IMR-90 (cell line): ENCODE measurements at regions not wholly inside any gene's neighbourhood (a gene's known extent, or its start where the extent isn't known, plus 50 kb on each side); places are given as distances from the start of the nearest gene placed in this dataset.
"Not testable (repeated sequence)": the region's sequence is repeated elsewhere in the genome, so short reads cannot be mapped to it uniquely, and the experiment has no call there.

Experiments used
- ATAC-seq: fragments of 200-7000 bp; cut with Tn5 transposase; 2 replicates; pipeline ENCODE4 v1.9.1; 2020; ENCODE audit warnings: low read depth, mild to moderate bottlenecking, moderate library complexity
- BruUV-seq: library from RNA; stranded (reverse); fragments of 400-500 nt; replicated peaks from 2 replicates; lab custom pipeline; 2021; lab: Mats Ljungman, UMichigan
- CTCF ChIA-PET: fragments of 300-600 bp; formaldehyde crosslinking; extraction: SDS; loops from one replicate; lab custom pipeline; 2021; ENCODE audit warnings: antibody characterized with exemption; lab: Yijun Ruan, JAX
- POLR2A ChIA-PET: fragments of 300-600 bp; sonication (Branson Sonifier 250); formaldehyde crosslinking; loops from one replicate; lab custom pipeline; 2022; ENCODE audit warnings: antibody characterized with exemption; ENCODE audit not compliant: unreplicated experiment; lab: Charles Lee
- DNase-seq: peaks from one replicate; pipeline ENCODE4 v3.0.0; 2013
- H2AFZ ChIP-seq: replicated peaks from 2 replicates; pipeline ENCODE3; 2013; ENCODE audit warnings: low read length, mild to moderate bottlenecking; ENCODE audit not compliant: poor library complexity
- H2AK5ac ChIP-seq: 2 replicates; pipeline ENCODE4 v1.6.1; 2013; ENCODE audit warnings: low read depth, low read length, inconsistent platforms
- H2AK9ac ChIP-seq: replicated peaks from 2 replicates; pipeline ENCODE3; 2013; ENCODE audit warnings: mild to moderate bottlenecking, low read depth, low read length, moderate library complexity; ENCODE audit not compliant: poor library complexity
- H2BK120ac ChIP-seq: 2 replicates; pipeline ENCODE4 v1.6.1; 2013; ENCODE audit warnings: low read depth, low read length, inconsistent platforms
- H2BK15ac ChIP-seq: 3 replicates; pipeline ENCODE4 v1.6.1; 2013; ENCODE audit warnings: low read depth, low read length, inconsistent platforms
- H2BK20ac ChIP-seq: 2 replicates; pipeline ENCODE4 v1.6.1; 2013; ENCODE audit warnings: low read depth, mild to moderate bottlenecking, inconsistent platforms, low read length, moderate library complexity
- H2BK5ac ChIP-seq: 2 replicates; pipeline ENCODE4 v1.6.1; 2013; ENCODE audit warnings: mild to moderate bottlenecking, low read depth, low read length, inconsistent platforms; ENCODE audit not compliant: poor library complexity, severe bottlenecking
- H3K14ac ChIP-seq: replicated peaks from 2 replicates; pipeline ENCODE4 v1.6.1; 2013; ENCODE audit warnings: low read depth, low read length, inconsistent platforms
- H3K18ac ChIP-seq: 2 replicates; pipeline ENCODE4 v1.6.1; 2013; ENCODE audit warnings: low read depth, low read length, control low read depth
- H3K23ac ChIP-seq: 2 replicates; pipeline ENCODE4 v1.6.1; 2013; ENCODE audit warnings: low read depth, low read length, inconsistent platforms
- H3K27ac ChIP-seq: 2 replicates; pipeline ENCODE4 v1.5.1; 2013; ENCODE audit warnings: mild to moderate bottlenecking, control low read depth, low read length; ENCODE audit not compliant: insufficient read depth
- H3K27me3 ChIP-seq: 2 replicates; pipeline ENCODE4 v1.6.1; 2013; ENCODE audit warnings: low read length; ENCODE audit not compliant: control insufficient read depth, insufficient read depth
- H3K36me3 ChIP-seq: 2 replicates; pipeline ENCODE4 v1.6.1; 2013; ENCODE audit warnings: low read length, mixed read lengths; ENCODE audit not compliant: control insufficient read depth, insufficient read depth
- H3K4ac ChIP-seq: 2 replicates; pipeline ENCODE4 v1.6.1; 2013; ENCODE audit warnings: low read depth, low read length, inconsistent platforms
- H3K4me1 ChIP-seq: 2 replicates; pipeline ENCODE4 v1.6.1; 2013; ENCODE audit warnings: low read length, mixed read lengths; ENCODE audit not compliant: control insufficient read depth, insufficient read depth
- H3K4me2 ChIP-seq: 2 replicates; pipeline ENCODE4 v1.6.1; 2013; ENCODE audit warnings: low read depth, mild to moderate bottlenecking, control low read depth, low read length, moderate library complexity
- H3K4me3 ChIP-seq: 2 replicates; pipeline ENCODE4 v1.5.1; 2013; ENCODE audit warnings: low read depth, mild to moderate bottlenecking, control low read depth, low read length, moderate library complexity; ENCODE audit not compliant: insufficient read depth
- H3K56ac ChIP-seq: 2 replicates; pipeline ENCODE4 v1.6.1; 2013; ENCODE audit warnings: low read length, inconsistent platforms; ENCODE audit not compliant: insufficient read depth; ENCODE audit errors: extremely low read depth
- H3K79me1 ChIP-seq, 2 experiments: 2 replicates each; pipeline ENCODE4 v1.6.1; 2013; ENCODE audit warnings: low read length in 2 of 2, inconsistent platforms in 1 of 2, low read depth in 1 of 2
- H3K9ac ChIP-seq: 2 replicates; pipeline ENCODE4 v1.6.1; 2013; ENCODE audit warnings: low read depth, low read length, control low read depth
- H3K9me1 ChIP-seq: 2 replicates; pipeline ENCODE4 v1.6.1; 2013; ENCODE audit warnings: low read length, inconsistent platforms; ENCODE audit not compliant: insufficient read depth
- H3K9me3 ChIP-seq: 2 replicates; pipeline ENCODE4 v1.6.1; 2013; ENCODE audit warnings: low read length; ENCODE audit not compliant: control insufficient read depth, insufficient read depth
- H4K20me1 ChIP-seq: 2 replicates; pipeline ENCODE4 v1.6.1; 2013; ENCODE audit warnings: low read length, inconsistent platforms; ENCODE audit not compliant: insufficient read depth
- H4K5ac ChIP-seq: 2 replicates; pipeline ENCODE4 v1.6.1; 2013; ENCODE audit warnings: mild to moderate bottlenecking, low read depth, low read length, control low read depth
- H4K8ac ChIP-seq, 2 experiments: 2 replicates each; pipeline ENCODE4 v1.6.1; 2013; ENCODE audit warnings: low read depth in 2 of 2, low read length in 2 of 2, control low read depth in 1 of 2, inconsistent platforms in 1 of 2
- H4K91ac ChIP-seq: 2 replicates; pipeline ENCODE4 v1.6.1; 2013; ENCODE audit warnings: low read depth, low read length, inconsistent platforms; ENCODE audit not compliant: insufficient read depth
- BHLHE40 ChIP-seq: fragments of 150-350 bp; IDR thresholded peaks from 2 replicates; pipeline ENCODE4 v1.6.1; 2016; ENCODE audit warnings: mild to moderate bottlenecking, low read depth, low read length
- CHD1 ChIP-seq: IDR thresholded peaks from 2 replicates; pipeline ENCODE4 v1.6.1; 2012; ENCODE audit warnings: low read depth, low read length, improper control_type of control experiment
- FOS ChIP-seq: fragments of 150-350 bp; IDR thresholded peaks from 2 replicates; pipeline ENCODE4 v1.6.1; 2016; ENCODE audit warnings: low read depth, low read length
- MAFK ChIP-seq: IDR thresholded peaks from 2 replicates; pipeline ENCODE4 v1.6.1; 2012; ENCODE audit warnings: low read depth, low read length, improper control_type of control experiment
- MAZ ChIP-seq: IDR thresholded peaks from 2 replicates; pipeline ENCODE4 v1.6.1; 2012; ENCODE audit warnings: low read depth, mild to moderate bottlenecking, low read length, improper control_type of control experiment, moderate library complexity, borderline replicate concordance
- POLR2A ChIP-seq: IDR thresholded peaks from 2 replicates; pipeline ENCODE4 v1.6.1; 2012; ENCODE audit warnings: mild to moderate bottlenecking, low read depth, low read length
- WGBS, 2 experiments: methylation state at CpG; one replicate each; pipeline versions ENCODE4 v1.1.5 to v1.1.7; 2013; ENCODE audit warnings: missing lambda C conversion rate in 2 of 2; ENCODE audit not compliant: insufficient read length in 1 of 2; ENCODE audit errors: extremely low coverage in 2 of 2; 5-methylcytosine and 5-hydroxymethylcytosine counted together
- dilution Hi-C: fragments of 300-500 bp; cut with HindIII; formaldehyde crosslinking; loops from one replicate; pipeline ENCODE4 v1.14.3; 2018; ENCODE audit warnings: low sequenced_read_pairs; ENCODE audit not compliant: unreplicated experiment
- in situ Hi-C: fragments of 300-500 bp; cut with MboI; formaldehyde crosslinking; loops from 3 replicates; pipeline ENCODE4 v1.14.3; 2019; ENCODE audit warnings: low sequenced_read_pairs, inconsistent platforms, mixed read lengths
- intact Hi-C: fragments of 100-400 bp; cut with micrococcal nuclease; formaldehyde crosslinking; loops from 2 replicates; pipeline ENCODE4 v1.10.0; 2022
- TF ChIP-seq, protein P1 (sequence below): conservative IDR thresholded peaks from 2 replicates; pipeline ENCODE4 v1.5.1; 2012; ENCODE audit warnings: mild to moderate bottlenecking, low read depth, low read length, improper control_type of control experiment

- BruUV-seq = no TSS peak
- H2AFZ ChIP-seq = no peak overlapping the region
- no peak for ATAC-seq
- H3K79me1 ChIP-seq = no peaks in the 10 kb centered on the region
- H3K56ac ChIP-seq = no peak overlapping the region
- in situ Hi-C loops = no loop called here
- ChIA-PET CTCF (no interaction called here), POLR2A (no interaction called here)
- no peak overlapping the region for H3K18ac ChIP-seq
- no peaks in the 10 kb centered on the region for H4K20me1 ChIP-seq
- no peak overlapping the region for H2AK5ac ChIP-seq
- DNase-seq = no peak
- H3K4me3 ChIP-seq = no peak overlapping the region
- H3K27ac ChIP-seq = no peak overlapping the region
- no peaks in the 10 kb centered on the region for H3K4me1 ChIP-seq
- no peak overlapping the region for H4K91ac ChIP-seq
- H3K14ac ChIP-seq = no peak overlapping the region
- H3K27me3 ChIP-seq = no peaks in the 10 kb centered on the region
- intact Hi-C loops = no loop called here
- H4K8ac ChIP-seq = no peak overlapping the region
- WGBS, 2 experiments = no CpG with 5 or more reads among the region's 3 CpGs
- no peak overlapping the region for H2BK15ac ChIP-seq
- H2AK9ac ChIP-seq = no peak overlapping the region
- no peak for TF ChIP-seq FOS
- TF ChIP-seq POLR2A = no peak
- TF ChIP-seq BHLHE40 = no peak
- TF ChIP-seq, protein P1, sequence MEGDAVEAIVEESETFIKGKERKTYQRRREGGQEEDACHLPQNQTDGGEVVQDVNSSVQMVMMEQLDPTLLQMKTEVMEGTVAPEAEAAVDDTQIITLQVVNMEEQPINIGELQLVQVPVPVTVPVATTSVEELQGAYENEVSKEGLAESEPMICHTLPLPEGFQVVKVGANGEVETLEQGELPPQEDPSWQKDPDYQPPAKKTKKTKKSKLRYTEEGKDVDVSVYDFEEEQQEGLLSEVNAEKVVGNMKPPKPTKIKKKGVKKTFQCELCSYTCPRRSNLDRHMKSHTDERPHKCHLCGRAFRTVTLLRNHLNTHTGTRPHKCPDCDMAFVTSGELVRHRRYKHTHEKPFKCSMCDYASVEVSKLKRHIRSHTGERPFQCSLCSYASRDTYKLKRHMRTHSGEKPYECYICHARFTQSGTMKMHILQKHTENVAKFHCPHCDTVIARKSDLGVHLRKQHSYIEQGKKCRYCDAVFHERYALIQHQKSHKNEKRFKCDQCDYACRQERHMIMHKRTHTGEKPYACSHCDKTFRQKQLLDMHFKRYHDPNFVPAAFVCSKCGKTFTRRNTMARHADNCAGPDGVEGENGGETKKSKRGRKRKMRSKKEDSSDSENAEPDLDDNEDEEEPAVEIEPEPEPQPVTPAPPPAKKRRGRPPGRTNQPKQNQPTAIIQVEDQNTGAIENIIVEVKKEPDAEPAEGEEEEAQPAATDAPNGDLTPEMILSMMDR = no peak
- no peak for TF ChIP-seq CHD1
- no peak for TF ChIP-seq MAFK
- no peak for TF ChIP-seq MAZ
- H3K4me2 ChIP-seq = no peak overlapping the region
- no peak overlapping the region for H2BK120ac ChIP-seq
- H3K23ac ChIP-seq = no peak overlapping the region
- dilution Hi-C loops = no loop called here
- H3K9me1 ChIP-seq = no peaks in the 10 kb centered on the region
- H3K9ac ChIP-seq = no peak overlapping the region
- H3K36me3 ChIP-seq = no peaks in the 10 kb centered on the region
- H4K5ac ChIP-seq = no peak overlapping the region
- H3K9me3 ChIP-seq = no peaks in the 10 kb centered on the region
- no peak overlapping the region for H2BK5ac ChIP-seq
- H2BK20ac ChIP-seq = no peak overlapping the region
- H3K4ac ChIP-seq = no peak overlapping the region
These were observed 176.7 kb downstream of the SMARCA1 start for GRCh38 chrX:129346574-129346973.

DNA sequence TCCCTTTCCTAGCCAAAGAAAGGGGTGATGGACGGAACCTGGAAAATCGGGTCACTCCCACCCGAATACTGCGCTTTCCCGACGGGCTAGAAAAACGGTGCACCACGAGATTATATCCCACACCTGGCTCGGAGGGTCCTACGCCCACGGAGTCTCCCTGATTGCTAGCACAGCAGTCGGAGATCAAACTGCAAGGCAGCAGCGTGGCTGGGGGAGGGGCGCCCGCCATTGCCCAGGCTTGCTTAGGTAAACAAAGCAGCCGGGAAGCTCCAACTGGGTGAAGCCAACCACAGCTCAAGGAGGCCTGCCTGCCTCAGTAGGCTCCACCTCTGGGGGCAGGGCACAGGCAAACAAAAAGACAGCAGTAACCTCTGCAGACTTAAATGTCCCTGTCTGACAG lies 186.0 kb downstream of the SMARCA1 start:
- H4K91ac ChIP-seq, H2BK20ac ChIP-seq, dilution Hi-C loops: not testable (repeated sequence)

More for the DNA sequence above, 186.0 kb downstream of the SMARCA1 start:
- H4K5ac ChIP-seq, H3K79me1 ChIP-seq, H3K56ac ChIP-seq, BruUV-seq, H3K4me1 ChIP-seq, H2AK9ac ChIP-seq, H3K18ac ChIP-seq, H3K4me3 ChIP-seq, CTCF ChIA-PET, H3K27ac ChIP-seq, H3K9me3 ChIP-seq, in situ Hi-C loops, H3K9ac ChIP-seq, H3K23ac ChIP-seq, H3K14ac ChIP-seq, H3K36me3 ChIP-seq, H2BK120ac ChIP-seq, DNase-seq, H2BK5ac ChIP-seq, H4K8ac ChIP-seq, intact Hi-C loops, H3K4me2 ChIP-seq, H3K4ac ChIP-seq, ATAC-seq, H3K9me1 ChIP-seq, H3K27me3 ChIP-seq, H2AK5ac ChIP-seq, H2BK15ac ChIP-seq, H4K20me1 ChIP-seq, POLR2A ChIA-PET, H2AFZ ChIP-seq: not testable (repeated sequence)
- 40% methylated on average over 1 of the region's 16 CpGs; no CpG with 5 or more reads in 1 of the 2 experiments for WGBS, 2 experiments
